Prostate gland (tissue), 2 donors: ENCODE measurements at regions not wholly inside any gene's neighbourhood (a gene's known extent, or its start where the extent isn't known, plus 50 kb on each side); places are given as distances from the start of the nearest gene placed in this dataset.

Source experiments
- DNase-seq: peaks from one replicate; pipeline ENCODE4 v3.0.0-alpha.2; 2019; ENCODE audit warnings: low spot score
- H3K27ac ChIP-seq, 2 donors: fragments of 200-600 bp; sonication (generic); 2 replicates each; pipeline ENCODE4 v1.5.1; 2017 to 2019
- H3K27me3 ChIP-seq: fragments of 200-600 bp; sonication (generic); replicated peaks from 2 replicates; pipeline ENCODE4 v1.5.1; 2019; ENCODE audit not compliant: insufficient read depth
- H3K36me3 ChIP-seq, 2 donors: fragments of 200-600 bp; sonication (generic); 1 replicate in 1 of 2; 2 replicates in 1 of 2; pipeline versions ENCODE4 v1.5.1 to v1.8.1; 2017 to 2019
- H3K4me1 ChIP-seq: fragments of 200-600 bp; sonication (generic); replicated peaks from 2 replicates; pipeline ENCODE4 v1.5.1; 2019
- H3K4me3 ChIP-seq, 2 donors: fragments of 200-600 bp; sonication (generic); 2 replicates each; pipeline ENCODE4 v1.5.1; 2017 to 2019
- H3K9me3 ChIP-seq: fragments of 200-600 bp; sonication (generic); 2 replicates; pipeline ENCODE4 v1.5.1; 2017
- CTCF ChIP-seq, 4 experiments: fragments of 200-600 bp in 2 of 4; fragments of 450-650 bp in 2 of 4; sonication (generic) in 2 of 4; IDR thresholded peaks; 1 replicate in 3 of 4; 2 replicates in 1 of 4; pipeline ENCODE4 v1.5.1; 2016 to 2019; ENCODE audit warnings: antibody characterized with exemption in 4 of 4, mild to moderate bottlenecking in 2 of 4, moderate library complexity in 2 of 4
- POLR2A ChIP-seq: fragments of 450-650 bp; IDR thresholded peaks from one replicate; pipeline ENCODE4 v1.6.1; 2016; ENCODE audit warnings: antibody characterized with exemption, mild to moderate bottlenecking
- POLR2AphosphoS5 ChIP-seq: sonication (generic); formaldehyde crosslinking; IDR thresholded peaks from one replicate; pipeline ENCODE4 v1.6.1; 2017; ENCODE audit warnings: antibody characterized with exemption
- WGBS: methylation state at CpG from one replicate; pipeline ENCODE4 v1.1.5; 2018; 5-methylcytosine and 5-hydroxymethylcytosine counted together
- intact Hi-C: fragments of 100-400 bp; cut with DNase I; formaldehyde crosslinking; loops from one replicate; pipeline ENCODE4 v1.14.2; 2022

- Histone ChIP-seq H3K4me3 (no peak overlapping the region), H3K27me3 (no peaks in the 10 kb centered on the region), H3K9me3 (no peaks in the 10 kb centered on the region), H3K4me1 (no peaks in the 10 kb centered on the region), H3K36me3 (no peaks in the 10 kb centered on the region), H3K27ac (no peak overlapping the region)
- TF ChIP-seq CTCF (IDR thresholded peaks at IDR 0.05) (no peak), POLR2AphosphoS5 (no peak), POLR2A (no peak)
- DNase-seq = no peak
- intact Hi-C loops = no loop called here
- 49% methylated on average over 5 of the region's 5 CpGs for WGBS
These were observed 170.2 kb upstream of the CD180 start for GRCh38 chr5:67366691-67367395.

DNA sequence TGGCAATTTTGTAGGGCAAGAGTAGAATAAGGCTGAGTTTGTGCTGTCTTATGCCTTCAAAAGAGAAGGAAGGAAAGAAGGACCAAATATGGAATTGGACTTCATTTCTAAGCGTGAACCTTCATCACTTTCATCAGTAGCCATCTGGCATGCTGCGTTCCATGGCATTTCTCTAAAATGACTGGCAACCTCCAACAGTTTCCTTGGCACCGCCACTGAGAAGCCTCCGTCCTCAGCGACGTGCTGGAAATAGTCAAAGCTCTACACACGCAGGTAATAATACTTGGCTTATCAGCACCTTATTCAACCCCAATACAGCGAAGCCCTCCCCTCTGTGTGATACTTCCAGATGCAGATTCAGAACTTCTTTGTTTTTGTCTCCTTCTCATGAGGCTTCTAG is 169.7 kb upstream of the CD180 start:
- Histone ChIP-seq H3K4me1 (no peaks in the 10 kb centered on the region), H3K4me3 (no peak overlapping the region), H3K9me3 (no peaks in the 10 kb centered on the region), H3K27ac (no peak overlapping the region), H3K36me3 (no peaks in the 10 kb centered on the region), H3K27me3 (no peaks in the 10 kb centered on the region)
- TF ChIP-seq POLR2AphosphoS5 = no peak
- no peak for TF ChIP-seq CTCF (IDR thresholded peaks at IDR 0.05)
- no peak for TF ChIP-seq POLR2A
- WGBS = 88% methylated on average over 8 of the region's 8 CpGs
- DNase-seq = no peak
- intact Hi-C loops = no loop called here

DNA sequence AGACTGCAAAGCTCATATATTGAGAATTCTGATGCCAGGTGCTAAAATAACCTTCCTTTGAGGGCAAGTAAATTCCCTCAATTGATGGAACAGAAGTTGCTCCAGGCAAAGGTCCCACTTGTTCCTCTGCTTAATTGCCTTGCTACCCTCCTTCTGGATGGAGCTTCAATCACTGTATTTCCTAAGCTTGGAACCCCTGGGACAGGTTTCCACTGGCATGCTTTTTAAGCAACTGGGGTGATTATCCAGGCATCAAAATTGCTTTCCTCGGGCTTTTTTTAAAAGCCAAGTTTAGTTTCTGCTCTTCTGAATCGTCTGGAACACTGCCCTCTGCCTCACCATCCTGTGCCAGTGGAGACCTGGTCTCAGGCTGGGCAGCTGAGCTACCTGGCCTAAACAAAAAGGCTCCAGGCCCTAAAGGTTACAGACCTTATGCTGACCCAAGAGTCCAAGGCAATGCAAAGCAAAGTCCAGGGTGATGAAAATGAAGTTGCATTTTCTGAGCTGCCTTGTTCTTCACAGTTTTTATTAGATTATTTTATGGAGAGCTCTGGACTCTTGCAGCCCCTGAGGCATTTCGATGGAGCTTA is 167.9 kb upstream of the CD180 start:
- DNase-seq = no peak
- no peak overlapping the region for H3K4me3 ChIP-seq
- H3K9me3 ChIP-seq = no peaks in the 10 kb centered on the region
- TF ChIP-seq POLR2A (no peak), CTCF (IDR thresholded peaks at IDR 0.05) (no peak), POLR2AphosphoS5 (no peak)
- intact Hi-C loops = no loop called here
- H3K27ac ChIP-seq = no peak overlapping the region
- H3K4me1 ChIP-seq = no peaks in the 10 kb centered on the region
- WGBS = 25% methylated on average over 3 of the region's 3 CpGs
- H3K36me3 ChIP-seq = no peaks in the 10 kb centered on the region
- H3K27me3 ChIP-seq = no peaks in the 10 kb centered on the region

GRCh38 chr5:67363963-67364362 is 167.4 kb upstream of the CD180 start:
- TF ChIP-seq CTCF (IDR thresholded peaks at IDR 0.05) (no peak), POLR2AphosphoS5 (no peak), POLR2A (no peak)
- Histone ChIP-seq H3K4me3 (no peak overlapping the region), H3K27me3 (no peaks in the 10 kb centered on the region), H3K36me3 (no peaks in the 10 kb centered on the region), H3K9me3 (no peaks in the 10 kb centered on the region), H3K27ac (no peak overlapping the region), H3K4me1 (no peaks in the 10 kb centered on the region)
- WGBS = 45% methylated on average over 1 of the region's 1 CpG
- DNase-seq = no peak
- intact Hi-C loops = no loop called here

- DNase-seq = no peak
- Histone ChIP-seq H3K27me3 (no peaks in the 10 kb centered on the region), H3K9me3 (no peaks in the 10 kb centered on the region), H3K36me3 (no peaks in the 10 kb centered on the region), H3K27ac (no peak overlapping the region), H3K4me1 (no peaks in the 10 kb centered on the region), H3K4me3 (no peak overlapping the region)
- TF ChIP-seq POLR2A = no peak
- TF ChIP-seq POLR2AphosphoS5 = no peak
- TF ChIP-seq CTCF (IDR thresholded peaks at IDR 0.05) = no peak
- WGBS = 93% methylated on average over 5 of the region's 5 CpGs
- intact Hi-C loops = no loop called here
These were observed 166.6 kb upstream of the CD180 start for GRCh38 chr5:67363180-67363709.
